Endothelial cell (in vitro differentiated cells): ENCODE measurements at regions not wholly inside any gene's neighbourhood (a gene's known extent, or its start where the extent isn't known, plus 50 kb on each side); places are given as distances from the start of the nearest gene placed in this dataset.

Experiments
- DNase-seq: peaks from one replicate; pipeline ENCODE4 v3.0.0; 2021; ENCODE audit warnings: low spot score
- H3K27ac Mint-ChIP-seq: one replicate; pipeline ENCODE4 v1.8.0; 2021; ENCODE audit warnings: mixed read lengths, inconsistent platforms; ENCODE audit not compliant: unreplicated experiment
- H3K27me3 Mint-ChIP-seq: one replicate; pipeline ENCODE4 v1.8.0; 2021; ENCODE audit warnings: mild to moderate bottlenecking, moderate library complexity, mixed read lengths, inconsistent platforms; ENCODE audit not compliant: unreplicated experiment
- H3K36me3 Mint-ChIP-seq: one replicate; pipeline ENCODE4 v1.8.0; 2021; ENCODE audit warnings: mild to moderate bottlenecking, low read depth, mixed read lengths, inconsistent platforms; ENCODE audit not compliant: unreplicated experiment
- H3K4me1 Mint-ChIP-seq: one replicate; pipeline ENCODE4 v1.8.0; 2021; ENCODE audit warnings: mild to moderate bottlenecking, mixed read lengths, inconsistent platforms; ENCODE audit not compliant: unreplicated experiment
- H3K4me3 Mint-ChIP-seq: one replicate; pipeline ENCODE4 v1.8.0; 2021; ENCODE audit warnings: mild to moderate bottlenecking, mixed read lengths, inconsistent platforms; ENCODE audit not compliant: unreplicated experiment
- H3K9me3 Mint-ChIP-seq: one replicate; pipeline ENCODE4 v1.8.0; 2021; ENCODE audit warnings: mixed read lengths, inconsistent platforms; ENCODE audit not compliant: unreplicated experiment
- TF ChIP-seq, protein P1 (sequence below): fragments of 200-600 bp; sonication (generic); IDR thresholded peaks from one replicate; pipeline ENCODE4 v1.5.0; 2021; ENCODE audit warnings: antibody characterized with exemption; ENCODE audit not compliant: unreplicated experiment

DNA sequence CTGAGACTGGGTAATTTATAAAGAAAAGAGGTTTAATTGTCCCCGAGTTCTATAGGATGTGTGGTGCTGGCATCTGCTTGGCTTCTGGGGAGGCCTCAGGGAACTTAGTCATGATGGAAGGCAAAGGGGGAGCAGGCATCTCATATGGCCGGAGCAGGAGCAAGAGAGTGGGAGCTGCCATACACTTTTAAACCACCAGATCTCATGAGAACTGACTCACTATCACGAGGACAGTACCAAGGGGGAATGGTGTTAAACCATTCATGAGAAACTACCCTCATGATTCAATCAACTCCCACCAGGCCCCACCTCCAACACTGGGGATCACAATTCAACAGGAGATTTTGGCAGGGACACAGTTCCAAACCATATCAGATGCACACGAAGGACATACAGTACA, 199.9 kb upstream of the DPP6 start:
- H3K27me3 Mint-ChIP-seq = peaks cover 1% of the 10 kb centered on the region
- TF ChIP-seq, protein P1, sequence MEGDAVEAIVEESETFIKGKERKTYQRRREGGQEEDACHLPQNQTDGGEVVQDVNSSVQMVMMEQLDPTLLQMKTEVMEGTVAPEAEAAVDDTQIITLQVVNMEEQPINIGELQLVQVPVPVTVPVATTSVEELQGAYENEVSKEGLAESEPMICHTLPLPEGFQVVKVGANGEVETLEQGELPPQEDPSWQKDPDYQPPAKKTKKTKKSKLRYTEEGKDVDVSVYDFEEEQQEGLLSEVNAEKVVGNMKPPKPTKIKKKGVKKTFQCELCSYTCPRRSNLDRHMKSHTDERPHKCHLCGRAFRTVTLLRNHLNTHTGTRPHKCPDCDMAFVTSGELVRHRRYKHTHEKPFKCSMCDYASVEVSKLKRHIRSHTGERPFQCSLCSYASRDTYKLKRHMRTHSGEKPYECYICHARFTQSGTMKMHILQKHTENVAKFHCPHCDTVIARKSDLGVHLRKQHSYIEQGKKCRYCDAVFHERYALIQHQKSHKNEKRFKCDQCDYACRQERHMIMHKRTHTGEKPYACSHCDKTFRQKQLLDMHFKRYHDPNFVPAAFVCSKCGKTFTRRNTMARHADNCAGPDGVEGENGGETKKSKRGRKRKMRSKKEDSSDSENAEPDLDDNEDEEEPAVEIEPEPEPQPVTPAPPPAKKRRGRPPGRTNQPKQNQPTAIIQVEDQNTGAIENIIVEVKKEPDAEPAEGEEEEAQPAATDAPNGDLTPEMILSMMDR = no peak
- H3K36me3 Mint-ChIP-seq = no peaks in the 10 kb centered on the region
- no peak overlapping the region for H3K4me3 Mint-ChIP-seq
- no peak overlapping the region for H3K27ac Mint-ChIP-seq
- no peaks in the 10 kb centered on the region for H3K4me1 Mint-ChIP-seq
- H3K9me3 Mint-ChIP-seq = peaks cover 15% of the 10 kb centered on the region
- no peak for DNase-seq

DNA sequence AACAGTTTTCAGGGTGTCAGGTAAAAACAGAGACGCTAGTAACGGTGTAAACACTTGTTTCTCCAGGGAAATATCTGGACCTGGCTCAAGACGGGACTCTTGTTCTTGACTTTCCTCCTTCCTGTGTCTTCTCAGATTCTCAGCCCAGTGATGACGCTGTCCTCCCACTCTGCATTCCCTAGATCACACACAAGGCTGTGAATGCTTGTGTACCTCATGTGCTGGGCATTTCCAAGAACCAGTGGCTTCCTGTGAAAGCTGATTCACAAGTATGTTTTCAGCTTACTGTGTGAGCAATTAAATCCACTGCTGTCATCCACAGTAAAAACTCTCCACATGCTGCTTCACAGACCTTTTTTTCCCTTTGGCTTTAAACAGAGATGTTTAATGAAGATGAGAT, 193.8 kb upstream of the DPP6 start:
- H3K9me3 Mint-ChIP-seq = peaks cover 5% of the 10 kb centered on the region
- no peak overlapping the region for H3K4me3 Mint-ChIP-seq
- no peaks in the 10 kb centered on the region for H3K4me1 Mint-ChIP-seq
- TF ChIP-seq, protein P1 = no peak
- DNase-seq = no peak
- H3K36me3 Mint-ChIP-seq = peaks cover 3% of the 10 kb centered on the region
- H3K27ac Mint-ChIP-seq = no peak overlapping the region
- no peaks in the 10 kb centered on the region for H3K27me3 Mint-ChIP-seq

DNA sequence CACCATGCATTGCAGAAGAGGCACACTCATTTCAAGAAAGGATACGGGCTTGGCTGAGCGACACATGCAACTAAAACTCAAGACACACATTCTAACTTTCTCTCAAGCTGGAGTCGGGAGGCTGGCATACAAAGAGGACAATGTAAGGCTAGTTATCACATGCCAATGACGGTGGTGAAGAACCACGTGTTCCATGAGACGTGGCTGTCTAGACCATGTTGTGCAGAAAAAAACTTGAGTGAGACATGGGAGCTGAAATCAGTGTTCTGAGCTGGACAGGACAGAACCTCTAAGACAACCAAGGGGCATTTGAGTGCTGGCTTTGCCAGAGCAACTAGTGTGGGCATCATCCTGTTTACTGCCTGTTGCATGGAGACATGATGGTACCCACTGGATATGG, 193.0 kb upstream of the DPP6 start:
- no peaks in the 10 kb centered on the region for H3K4me1 Mint-ChIP-seq
- no peak overlapping the region for H3K4me3 Mint-ChIP-seq
- TF ChIP-seq, protein P1 = no peak
- no peak overlapping the region for H3K27ac Mint-ChIP-seq
- peaks cover 3% of the 10 kb centered on the region for H3K36me3 Mint-ChIP-seq
- peaks cover 5% of the 10 kb centered on the region for H3K9me3 Mint-ChIP-seq
- H3K27me3 Mint-ChIP-seq = no peaks in the 10 kb centered on the region
- DNase-seq = no peak

DNA sequence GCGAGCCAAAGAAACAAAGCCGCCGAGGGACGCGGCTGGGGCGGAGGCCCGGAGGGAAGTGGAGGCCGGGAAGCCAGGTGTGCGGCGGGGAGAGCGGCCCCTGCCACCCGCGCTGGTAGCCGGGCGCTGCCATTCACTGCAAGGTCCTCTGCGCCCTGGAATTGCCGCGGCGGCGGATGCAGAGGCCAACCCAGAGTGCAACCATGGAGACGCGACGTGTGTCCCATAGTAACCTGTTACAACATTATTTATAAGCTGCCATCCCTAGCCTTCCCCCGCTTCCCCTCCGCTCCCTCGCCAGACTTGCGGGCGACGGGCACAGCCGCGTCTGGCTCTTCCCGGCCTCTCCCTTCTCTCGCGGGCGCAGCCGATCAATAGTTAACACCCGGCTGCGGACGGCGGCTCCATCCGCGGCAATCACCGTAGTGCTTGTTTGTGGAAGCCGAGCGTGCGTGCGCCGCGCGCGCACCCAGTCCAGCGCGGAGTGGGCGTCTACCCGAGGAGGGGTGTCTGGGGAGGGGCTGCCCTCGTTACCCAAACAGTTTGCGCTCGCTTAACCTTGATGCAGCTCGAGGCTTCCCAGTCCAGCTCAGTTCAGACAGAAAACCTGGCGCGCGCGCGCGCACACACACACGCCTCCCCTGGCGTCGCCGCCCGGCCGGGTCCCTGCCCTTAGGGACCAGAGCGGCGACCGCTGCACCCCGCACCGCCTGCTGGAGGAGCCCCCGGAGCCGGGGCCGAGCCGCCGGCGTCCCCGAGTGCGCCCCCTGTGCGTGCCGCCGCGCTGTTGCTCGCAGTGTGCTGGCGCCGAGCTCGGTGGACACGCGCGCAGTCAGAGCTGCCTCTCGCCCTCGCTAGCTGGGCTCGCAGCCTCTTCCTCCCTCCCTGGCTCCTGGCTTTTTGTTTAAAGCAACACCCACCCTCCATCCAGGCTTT, 165.4 kb upstream of the DPP6 start:
- Mint-ChIP-seq H3K4me1 (peaks cover 2% of the 10 kb centered on the region), H3K4me3 (peak overlapping the region; percentile 76), H3K27me3 (peaks cover 11% of the 10 kb centered on the region), H3K27ac (no peak overlapping the region), H3K9me3 (peaks cover 19% of the 10 kb centered on the region), H3K36me3 (peaks cover 11% of the 10 kb centered on the region)
- DNase-seq = peak; percentile 22
- TF ChIP-seq, protein P1 = peak; percentile 18

DNA sequence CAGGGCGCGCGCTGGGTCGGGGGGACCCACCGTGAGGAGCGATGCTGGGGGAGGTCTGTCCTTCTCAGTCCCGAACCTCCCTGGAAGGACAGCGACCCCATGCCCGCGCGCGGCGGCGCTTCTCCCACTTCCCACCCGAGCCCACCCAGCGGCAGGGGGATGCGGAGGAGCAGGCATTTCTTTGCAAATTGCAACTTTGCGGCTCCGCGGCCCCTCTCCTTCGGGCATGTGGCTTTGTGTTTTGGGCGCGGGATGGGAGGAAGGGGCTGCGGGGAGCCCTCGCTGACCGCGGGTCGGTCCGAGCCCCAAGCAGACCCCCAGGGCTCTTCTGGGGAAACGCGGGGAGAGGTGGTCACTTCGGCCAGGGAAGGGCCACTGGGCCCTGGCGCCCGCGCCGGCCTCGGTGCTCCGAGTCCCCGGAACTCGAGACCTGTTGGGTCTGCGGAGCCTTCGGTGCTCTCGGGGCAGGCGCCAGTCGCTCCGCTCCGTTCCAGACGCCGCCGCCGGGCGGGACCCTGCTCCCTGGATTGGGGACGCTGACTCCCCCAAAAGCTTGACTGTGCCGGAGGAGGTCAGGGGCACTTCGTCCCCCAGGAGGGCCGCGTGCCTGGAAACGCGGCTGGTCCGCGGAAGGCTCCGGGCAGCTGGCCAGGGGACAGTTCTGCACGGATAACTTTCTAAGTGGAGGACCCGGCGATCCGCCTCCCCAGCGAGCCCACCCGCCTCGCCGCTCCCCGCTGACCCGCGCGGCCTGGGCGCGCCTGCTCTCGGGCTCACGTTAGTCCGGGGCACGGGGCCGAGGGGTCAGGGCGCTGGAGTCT, 164.2 kb upstream of the DPP6 start:
- Mint-ChIP-seq H3K9me3 (peaks cover 21% of the 10 kb centered on the region), H3K27me3 (peaks cover 11% of the 10 kb centered on the region), H3K4me3 (peak overlapping the region; percentile 76), H3K27ac (no peak overlapping the region), H3K4me1 (peaks cover 2% of the 10 kb centered on the region), H3K36me3 (peaks cover 11% of the 10 kb centered on the region)
- peak; percentile 5 for DNase-seq
- TF ChIP-seq, protein P1 = no peak
